Gastrocnemius medialis (tissue), 4 donors: ENCODE measurements at regions not wholly inside any gene's neighbourhood (a gene's known extent, or its start where the extent isn't known, plus 50 kb on each side); places are given as distances from the start of the nearest gene placed in this dataset.

Source experiments
- POLR2A ChIP-seq, 2 donors: fragments of 450-650 bp; IDR thresholded peaks; one replicate each; pipeline ENCODE4 v1.6.1; 2017; ENCODE audit warnings: antibody characterized with exemption in 2 of 2, mild to moderate bottlenecking in 2 of 2, moderate library complexity in 2 of 2
- TF ChIP-seq, protein P1 (sequence below), 5 experiments: fragments of 450-650 bp in 3 of 5; fragments of 200-600 bp in 2 of 5; sonication (generic) in 2 of 5; IDR thresholded peaks in 4 of 5; conservative IDR thresholded peaks in 1 of 5; 1 replicate in 4 of 5; 2 replicates in 1 of 5; pipeline ENCODE4 v1.5.1; 2016 to 2019; ENCODE audit warnings: antibody characterized with exemption in 5 of 5, mild to moderate bottlenecking in 3 of 5, moderate library complexity in 3 of 5

DNA sequence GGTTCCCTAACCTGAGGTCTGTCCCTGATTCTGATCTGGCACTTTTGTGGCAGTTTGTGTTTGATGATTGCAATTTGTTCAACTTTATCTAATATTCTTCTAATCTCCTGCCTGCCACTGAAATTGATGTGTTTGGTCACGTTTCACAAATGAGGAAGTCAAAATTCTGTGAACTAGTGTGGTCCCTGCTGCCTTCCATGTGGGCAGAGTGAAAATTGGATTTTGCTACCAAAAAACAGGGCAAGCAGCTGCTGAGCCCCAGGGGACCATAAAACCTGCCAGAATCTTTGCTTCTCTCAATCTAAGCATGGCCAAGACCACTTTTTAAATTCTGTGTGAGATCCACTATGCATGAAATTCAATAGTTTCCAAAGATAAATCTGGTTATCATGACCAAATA lies 195.5 kb upstream of the CYRIA start:
- TF ChIP-seq, protein P1, sequence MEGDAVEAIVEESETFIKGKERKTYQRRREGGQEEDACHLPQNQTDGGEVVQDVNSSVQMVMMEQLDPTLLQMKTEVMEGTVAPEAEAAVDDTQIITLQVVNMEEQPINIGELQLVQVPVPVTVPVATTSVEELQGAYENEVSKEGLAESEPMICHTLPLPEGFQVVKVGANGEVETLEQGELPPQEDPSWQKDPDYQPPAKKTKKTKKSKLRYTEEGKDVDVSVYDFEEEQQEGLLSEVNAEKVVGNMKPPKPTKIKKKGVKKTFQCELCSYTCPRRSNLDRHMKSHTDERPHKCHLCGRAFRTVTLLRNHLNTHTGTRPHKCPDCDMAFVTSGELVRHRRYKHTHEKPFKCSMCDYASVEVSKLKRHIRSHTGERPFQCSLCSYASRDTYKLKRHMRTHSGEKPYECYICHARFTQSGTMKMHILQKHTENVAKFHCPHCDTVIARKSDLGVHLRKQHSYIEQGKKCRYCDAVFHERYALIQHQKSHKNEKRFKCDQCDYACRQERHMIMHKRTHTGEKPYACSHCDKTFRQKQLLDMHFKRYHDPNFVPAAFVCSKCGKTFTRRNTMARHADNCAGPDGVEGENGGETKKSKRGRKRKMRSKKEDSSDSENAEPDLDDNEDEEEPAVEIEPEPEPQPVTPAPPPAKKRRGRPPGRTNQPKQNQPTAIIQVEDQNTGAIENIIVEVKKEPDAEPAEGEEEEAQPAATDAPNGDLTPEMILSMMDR (IDR thresholded peaks at IDR 0.05 in 4 of 5, conservative IDR thresholded peaks at IDR 0.05 in 1 of 5), result no peak
- TF ChIP-seq POLR2A (IDR thresholded peaks at IDR 0.05), result no peak
